NT2/D1 (cell line): ENCODE measurements at regions not wholly inside any gene's neighbourhood (a gene's known extent, or its start where the extent isn't known, plus 50 kb on each side); places are given as distances from the start of the nearest gene placed in this dataset.

Experiments used
- SUZ12 ChIP-seq: IDR thresholded peaks from 2 replicates; pipeline ENCODE4 v1.6.1; 2011; ENCODE audit not compliant: insufficient read length, insufficient read depth; ENCODE audit errors: extremely low read depth
- YY1 ChIP-seq: IDR thresholded peaks from 2 replicates; pipeline ENCODE4 v1.6.1; 2011; ENCODE audit not compliant: insufficient read length, insufficient read depth

DNA sequence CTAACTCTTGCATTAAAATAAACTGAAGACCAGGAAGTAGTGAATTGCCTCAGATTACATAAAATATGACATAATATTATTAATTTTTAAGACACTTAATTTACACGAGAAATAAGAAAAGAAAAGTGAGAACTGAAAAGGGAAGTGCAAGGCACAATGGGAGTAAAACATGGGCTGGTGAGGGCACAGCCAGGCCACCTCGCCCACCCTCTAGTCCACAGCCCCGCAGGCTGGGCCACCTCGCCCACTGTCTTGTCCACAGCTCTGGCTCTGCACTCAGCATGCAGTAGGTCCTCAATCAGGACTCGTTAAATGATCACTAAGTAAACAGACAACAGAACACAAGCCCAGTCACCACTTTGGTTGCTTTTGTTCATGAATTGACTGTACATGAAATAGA, 67.8 kb upstream of the ARHGEF7 start:
- no peak for TF ChIP-seq YY1
- no peak for TF ChIP-seq SUZ12
